Endothelial cell of umbilical vein (primary cell): ENCODE measurements at regions not wholly inside any gene's neighbourhood (a gene's known extent, or its start where the extent isn't known, plus 50 kb on each side); places are given as distances from the start of the nearest gene placed in this dataset.

Experiments used
- BruUV-seq: library from RNA; stranded (reverse); fragments of 400-500 nt; replicated peaks from 2 replicates; lab custom pipeline; 2021; lab: Mats Ljungman, UMichigan
- CTCF ChIA-PET: fragments of 300-600, 350-600 bp; sonication (Branson Sonifier 250); formaldehyde crosslinking; loops from one replicate; lab custom pipeline; 2021; ENCODE audit warnings: antibody characterized with exemption, inconsistent platforms; lab: Charles Lee
- POLR2A ChIA-PET: fragments of 300-600, 350-600 bp; sonication (Branson Sonifier 250); formaldehyde crosslinking; loops from one replicate; lab custom pipeline; 2021; ENCODE audit warnings: antibody characterized with exemption, inconsistent platforms; lab: Charles Lee
- DNase-seq: peaks from one replicate; pipeline ENCODE4 v3.0.0-alpha.2; 2011; ENCODE audit warnings: low read depth, low spot score
- FAIRE-seq: peaks from 2 replicates; lab custom pipeline; 2011; peaks lifted over from hg19 to GRCh38; lab: Jason Lieb, UNC
- H2AFZ ChIP-seq: 2 replicates; pipeline ENCODE4 v1.6.0; 2012; ENCODE audit warnings: low read depth, low read length, control low read depth, inconsistent platforms
- H3K27ac ChIP-seq: 2 replicates; pipeline ENCODE4 v1.5.1; 2011; ENCODE audit warnings: low read depth, mild to moderate bottlenecking, control low read depth, low read length, moderate library complexity; ENCODE audit not compliant: insufficient read depth
- H3K27me3 ChIP-seq, 2 experiments: 2 replicates each; pipeline versions ENCODE4 v1.6.0 to v1.6.1; 2011; ENCODE audit warnings: low read length in 2 of 2, mixed read lengths in 1 of 2; ENCODE audit not compliant: control insufficient read depth in 2 of 2, insufficient read depth in 2 of 2
- H3K36me3 ChIP-seq, 2 experiments: 2 replicates in 1 of 2; 3 replicates in 1 of 2; pipeline ENCODE4 v1.5.1; 2011; ENCODE audit warnings: low read length in 2 of 2, mild to moderate bottlenecking in 1 of 2, moderate library complexity in 1 of 2; ENCODE audit not compliant: control insufficient read depth in 2 of 2, insufficient read depth in 2 of 2; ENCODE audit errors: extremely low read depth in 1 of 2
- H3K4me1 ChIP-seq: 3 replicates; pipeline ENCODE4 v1.5.1; 2011; ENCODE audit warnings: mild to moderate bottlenecking, low read length; ENCODE audit not compliant: control insufficient read depth, insufficient read depth; ENCODE audit errors: extremely low read depth
- H3K4me2 ChIP-seq: 2 replicates; pipeline ENCODE4 v1.6.1; 2011; ENCODE audit warnings: low read length, control low read depth, mixed read lengths; ENCODE audit not compliant: insufficient read depth
- H3K4me3 ChIP-seq, 3 experiments: fragments of 200-600 bp in 1 of 3; sonication (generic), shearing (Covaris generic) in 1 of 3; replicated peaks in 1 of 3; 2 replicates each; pipeline ENCODE4 v1.5.1; 2011 to 2016; ENCODE audit warnings: control low read depth in 3 of 3, low read length in 3 of 3, mild to moderate bottlenecking in 2 of 3, inconsistent platforms in 1 of 3, low read depth in 1 of 3, moderate library complexity in 1 of 3; ENCODE audit not compliant: insufficient read depth in 1 of 3
- H3K79me2 ChIP-seq: 2 replicates; pipeline ENCODE4 v1.6.0; 2012; ENCODE audit warnings: low read length, inconsistent platforms; ENCODE audit not compliant: control insufficient read depth, insufficient read depth
- H3K9ac ChIP-seq: replicated peaks from 2 replicates; pipeline ENCODE3; 2011; ENCODE audit warnings: low read length, control low read depth; ENCODE audit not compliant: insufficient read depth; ENCODE audit errors: extremely low read depth
- H3K9me1 ChIP-seq: replicated peaks from 3 replicates; pipeline ENCODE4 v1.6.0; 2011; ENCODE audit warnings: mild to moderate bottlenecking, low read length; ENCODE audit not compliant: control insufficient read depth, insufficient read depth; ENCODE audit errors: extremely low read depth
- H3K9me3 ChIP-seq: replicated peaks from 2 replicates; pipeline ENCODE4 v1.5.1; 2012; ENCODE audit warnings: low read length, inconsistent platforms; ENCODE audit not compliant: control insufficient read depth, insufficient read depth
- H4K20me1 ChIP-seq: replicated peaks from 2 replicates; pipeline ENCODE3; 2011; ENCODE audit warnings: mild to moderate bottlenecking, low read length; ENCODE audit not compliant: control insufficient read depth, insufficient read depth; ENCODE audit errors: extremely low read depth
- EZH2 ChIP-seq: IDR thresholded peaks from 2 replicates; pipeline ENCODE4 v1.6.1; 2012; ENCODE audit warnings: borderline replicate concordance, low read depth, mild to moderate bottlenecking, moderate library complexity, low read length, inconsistent platforms; ENCODE audit not compliant: severe bottlenecking
- FOS ChIP-seq: IDR thresholded peaks from 2 replicates; pipeline ENCODE4 v1.6.1; 2011; ENCODE audit warnings: mild to moderate bottlenecking, low read length, moderate library complexity, borderline replicate concordance; ENCODE audit not compliant: insufficient read depth
- GATA2 ChIP-seq: IDR thresholded peaks from 2 replicates; pipeline ENCODE4 v1.7.0; 2011; ENCODE audit warnings: low read depth, mild to moderate bottlenecking, moderate library complexity, mixed read lengths, low read length; ENCODE audit not compliant: insufficient read length, insufficient read depth
- JUN ChIP-seq: IDR thresholded peaks from 2 replicates; pipeline ENCODE4 v1.6.1; 2011; ENCODE audit warnings: borderline replicate concordance, low read depth; ENCODE audit not compliant: insufficient read length, insufficient read depth
- MYC ChIP-seq: IDR thresholded peaks from one replicate; pipeline ENCODE4 v1.6.1; 2011; ENCODE audit warnings: mild to moderate bottlenecking, low read depth, low read length
- POLR2A ChIP-seq: IDR thresholded peaks from 2 replicates; pipeline ENCODE4 v1.6.1; 2012; ENCODE audit warnings: low read depth, mild to moderate bottlenecking, control low read depth, low read length
- POLR2AphosphoS5 ChIP-seq: IDR thresholded peaks from 2 replicates; pipeline ENCODE4 v1.6.1; 2012; ENCODE audit warnings: low read depth, mild to moderate bottlenecking, control low read depth, low read length, moderate library complexity; ENCODE audit not compliant: insufficient read depth
- dilution Hi-C: fragments of 300-500 bp; cut with MboI; formaldehyde crosslinking; loops from one replicate; pipeline ENCODE4 v1.15.0; 2019; ENCODE audit warnings: low sequenced_read_pairs; ENCODE audit not compliant: extremely low pct_ligation_motif_present
- intact Hi-C: fragments of 100-400 bp; cut with micrococcal nuclease; formaldehyde crosslinking; loops from one replicate; pipeline ENCODE4 v1.10.0; 2022
- TF ChIP-seq, protein P1 (sequence below), 2 donors: IDR thresholded peaks; 1 replicate in 1 of 2; 2 replicates in 1 of 2; pipeline ENCODE4 v1.5.1; 2011; ENCODE audit warnings: low read length in 2 of 2, mild to moderate bottlenecking in 2 of 2, moderate library complexity in 2 of 2, control low read depth in 1 of 2, inconsistent platforms in 1 of 2, low read depth in 1 of 2; ENCODE audit not compliant: insufficient read depth in 1 of 2; ENCODE audit errors: extremely low read depth in 1 of 2
- TF ChIP-seq, protein P2 (sequence below): IDR thresholded peaks from 2 replicates; pipeline ENCODE4 v1.6.1; 2011; ENCODE audit not compliant: insufficient read depth, insufficient read length

DNA sequence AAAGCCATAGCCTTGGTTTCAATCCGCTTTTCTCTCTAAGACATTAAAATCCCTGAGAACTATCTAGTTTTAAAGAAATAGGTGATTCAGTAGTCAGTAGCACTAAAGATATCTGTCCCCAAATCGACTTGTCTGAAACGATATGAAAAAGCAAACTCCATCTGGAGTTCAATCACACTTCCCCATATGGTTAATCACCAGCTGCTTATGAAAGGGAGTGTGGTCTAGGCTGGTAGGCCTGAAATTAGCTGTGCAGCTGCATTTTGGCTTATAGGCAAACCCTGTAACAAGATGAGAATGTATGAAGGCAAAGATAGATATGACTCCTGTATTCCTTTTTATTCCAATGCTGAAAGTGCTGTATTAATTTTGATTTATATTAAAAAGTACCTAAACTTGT is 65.9 kb downstream of the DMRTA1 start:
- Histone ChIP-seq H3K4me3 (no peak overlapping the region), H3K27me3 (no peaks in the 10 kb centered on the region), H3K9me3 (no peaks in the 10 kb centered on the region), H2AFZ (no peak overlapping the region), H3K9ac (no peak overlapping the region), H3K79me2 (no peaks in the 10 kb centered on the region), H3K4me2 (no peak overlapping the region), H3K4me1 (no peaks in the 10 kb centered on the region), H3K27ac (no peak overlapping the region), H4K20me1 (no peaks in the 10 kb centered on the region), H3K36me3 (no peaks in the 10 kb centered on the region), H3K9me1 (no peaks in the 10 kb centered on the region)
- BruUV-seq: no TSS peak
- FAIRE-seq: no peak
- intact Hi-C loops: no loop called here
- TF ChIP-seq, protein P1, sequence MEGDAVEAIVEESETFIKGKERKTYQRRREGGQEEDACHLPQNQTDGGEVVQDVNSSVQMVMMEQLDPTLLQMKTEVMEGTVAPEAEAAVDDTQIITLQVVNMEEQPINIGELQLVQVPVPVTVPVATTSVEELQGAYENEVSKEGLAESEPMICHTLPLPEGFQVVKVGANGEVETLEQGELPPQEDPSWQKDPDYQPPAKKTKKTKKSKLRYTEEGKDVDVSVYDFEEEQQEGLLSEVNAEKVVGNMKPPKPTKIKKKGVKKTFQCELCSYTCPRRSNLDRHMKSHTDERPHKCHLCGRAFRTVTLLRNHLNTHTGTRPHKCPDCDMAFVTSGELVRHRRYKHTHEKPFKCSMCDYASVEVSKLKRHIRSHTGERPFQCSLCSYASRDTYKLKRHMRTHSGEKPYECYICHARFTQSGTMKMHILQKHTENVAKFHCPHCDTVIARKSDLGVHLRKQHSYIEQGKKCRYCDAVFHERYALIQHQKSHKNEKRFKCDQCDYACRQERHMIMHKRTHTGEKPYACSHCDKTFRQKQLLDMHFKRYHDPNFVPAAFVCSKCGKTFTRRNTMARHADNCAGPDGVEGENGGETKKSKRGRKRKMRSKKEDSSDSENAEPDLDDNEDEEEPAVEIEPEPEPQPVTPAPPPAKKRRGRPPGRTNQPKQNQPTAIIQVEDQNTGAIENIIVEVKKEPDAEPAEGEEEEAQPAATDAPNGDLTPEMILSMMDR (IDR thresholded peaks at IDR 0.05; ENCODE audit: extremely low read depth in 1 of 2, insufficient read depth in 1 of 2, low read depth in 1 of 2, low read length in 2 of 2): no peak
- TF ChIP-seq FOS: no peak
- TF ChIP-seq POLR2AphosphoS5: no peak
- no peak for TF ChIP-seq EZH2
- no peak for TF ChIP-seq GATA2
- no peak for TF ChIP-seq POLR2A
- TF ChIP-seq MYC: no peak
- no peak for TF ChIP-seq JUN
- TF ChIP-seq, protein P2, sequence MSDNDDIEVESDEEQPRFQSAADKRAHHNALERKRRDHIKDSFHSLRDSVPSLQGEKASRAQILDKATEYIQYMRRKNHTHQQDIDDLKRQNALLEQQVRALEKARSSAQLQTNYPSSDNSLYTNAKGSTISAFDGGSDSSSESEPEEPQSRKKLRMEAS: no peak
- ChIA-PET POLR2A (no interaction called here), CTCF (no interaction called here)
- dilution Hi-C loops: no loop called here
- no peak for DNase-seq
